ENCODE measurements at regions not wholly inside any gene's neighbourhood (a gene's known extent, or its start where the extent isn't known, plus 50 kb on each side); places are given as distances from the start of the nearest gene placed in this dataset.

- TF ChIP-seq EZH2 (IDR thresholded peaks at IDR 0.05; ENCODE audit: insufficient read depth, low read length) (no peak), CTCF (IDR thresholded peaks at IDR 0.05; ENCODE audit: insufficient read depth, low read depth, low read length) (no peak)
These were observed 69.9 kb upstream of the CTLA4 start for GRCh38 chr2:203797712-203798111.

Data from astrocyte (in vitro differentiated cells and primary cell).